HG03175 (cell line): ENCODE measurements at regions not wholly inside any gene's neighbourhood (a gene's known extent, or its start where the extent isn't known, plus 50 kb on each side); places are given as distances from the start of the nearest gene placed in this dataset.

Experiments used
- ATAC-seq: cut with Tn5 transposase; IDR thresholded peaks from one replicate; pipeline ENCODE4 v1.9.1; 2021; ENCODE audit warnings: mild to moderate bottlenecking, moderate library complexity; ENCODE audit not compliant: unreplicated experiment

GRCh38 chr14:101002738-101003137, 99.2 kb upstream of the RTL1 start:
- ATAC-seq: no peak

- ATAC-seq: no peak
These were observed 100.7 kb upstream of the RTL1 start for GRCh38 chr14:101004176-101004575.

- ATAC-seq: no peak
These were observed 101.4 kb upstream of the RTL1 start for GRCh38 chr14:101004954-101005353.

GRCh38 chr14:101005447-101005846, 101.9 kb upstream of the RTL1 start:
- ATAC-seq: no peak

- no peak for ATAC-seq
These were observed 102.5 kb upstream of the RTL1 start for GRCh38 chr14:101006008-101006407.

GRCh38 chr14:101007004-101007614, 103.6 kb upstream of the RTL1 start:
- ATAC-seq: no peak

GRCh38 chr14:101007765-101008164, 104.2 kb upstream of the RTL1 start:
- ATAC-seq: no peak

- ATAC-seq: no peak
These were observed 104.7 kb upstream of the RTL1 start for GRCh38 chr14:101008196-101008595.

- ATAC-seq: no peak
These were observed 105.3 kb upstream of the RTL1 start for GRCh38 chr14:101008631-101009336.

- no peak for ATAC-seq
These were observed 106.0 kb upstream of the RTL1 start for GRCh38 chr14:101009531-101009930.

GRCh38 chr14:101010293-101010692, 106.8 kb upstream of the RTL1 start:
- no peak for ATAC-seq

- ATAC-seq: no peak
These were observed 107.3 kb upstream of the RTL1 start for GRCh38 chr14:101010835-101011234.

- no peak for ATAC-seq
These were observed 113.7 kb upstream of the RTL1 start for GRCh38 chr14:101017209-101017608.

- ATAC-seq: no peak
These were observed 114.5 kb upstream of the RTL1 start for GRCh38 chr14:101017806-101018560.

GRCh38 chr14:101018561-101019290, 115.2 kb upstream of the RTL1 start:
- no peak for ATAC-seq

GRCh38 chr14:101019541-101019940, 116.0 kb upstream of the RTL1 start:
- no peak for ATAC-seq

GRCh38 chr14:101019990-101020710, 116.6 kb upstream of the RTL1 start:
- no peak for ATAC-seq

- ATAC-seq: no peak
These were observed 117.4 kb upstream of the RTL1 start for GRCh38 chr14:101020834-101021370.

GRCh38 chr14:101022121-101022520, 118.6 kb upstream of the RTL1 start:
- ATAC-seq: no peak

GRCh38 chr14:101022916-101023435, 119.5 kb upstream of the RTL1 start:
- no peak for ATAC-seq
